IMR-90 (cell line): ENCODE measurements at regions not wholly inside any gene's neighbourhood (a gene's known extent, or its start where the extent isn't known, plus 50 kb on each side); places are given as distances from the start of the nearest gene placed in this dataset.
A peak's percentile ranks its signal among the peaks of the same experiment; 100 is the strongest.

Source experiments
- ATAC-seq: fragments of 200-7000 bp; cut with Tn5 transposase; 2 replicates; pipeline ENCODE4 v1.9.1; 2020; ENCODE audit warnings: low read depth, mild to moderate bottlenecking, moderate library complexity
- BruUV-seq: library from RNA; stranded (reverse); fragments of 400-500 nt; replicated peaks from 2 replicates; lab custom pipeline; 2021; lab: Mats Ljungman, UMichigan
- CTCF ChIA-PET: fragments of 300-600 bp; formaldehyde crosslinking; extraction: SDS; loops from one replicate; lab custom pipeline; 2021; ENCODE audit warnings: antibody characterized with exemption; lab: Yijun Ruan, JAX
- POLR2A ChIA-PET: fragments of 300-600 bp; sonication (Branson Sonifier 250); formaldehyde crosslinking; loops from one replicate; lab custom pipeline; 2022; ENCODE audit warnings: antibody characterized with exemption; ENCODE audit not compliant: unreplicated experiment; lab: Charles Lee
- DNase-seq: peaks from one replicate; pipeline ENCODE4 v3.0.0; 2013
- H2AFZ ChIP-seq: replicated peaks from 2 replicates; pipeline ENCODE3; 2013; ENCODE audit warnings: low read length, mild to moderate bottlenecking; ENCODE audit not compliant: poor library complexity
- H2AK5ac ChIP-seq: 2 replicates; pipeline ENCODE4 v1.6.1; 2013; ENCODE audit warnings: low read depth, low read length, inconsistent platforms
- H2AK9ac ChIP-seq: replicated peaks from 2 replicates; pipeline ENCODE3; 2013; ENCODE audit warnings: mild to moderate bottlenecking, low read depth, low read length, moderate library complexity; ENCODE audit not compliant: poor library complexity
- H2BK120ac ChIP-seq: 2 replicates; pipeline ENCODE4 v1.6.1; 2013; ENCODE audit warnings: low read depth, low read length, inconsistent platforms
- H2BK15ac ChIP-seq: 3 replicates; pipeline ENCODE4 v1.6.1; 2013; ENCODE audit warnings: low read depth, low read length, inconsistent platforms
- H2BK20ac ChIP-seq: 2 replicates; pipeline ENCODE4 v1.6.1; 2013; ENCODE audit warnings: low read depth, mild to moderate bottlenecking, inconsistent platforms, low read length, moderate library complexity
- H2BK5ac ChIP-seq: 2 replicates; pipeline ENCODE4 v1.6.1; 2013; ENCODE audit warnings: mild to moderate bottlenecking, low read depth, low read length, inconsistent platforms; ENCODE audit not compliant: poor library complexity, severe bottlenecking
- H3K14ac ChIP-seq: replicated peaks from 2 replicates; pipeline ENCODE4 v1.6.1; 2013; ENCODE audit warnings: low read depth, low read length, inconsistent platforms
- H3K18ac ChIP-seq: 2 replicates; pipeline ENCODE4 v1.6.1; 2013; ENCODE audit warnings: low read depth, low read length, control low read depth
- H3K23ac ChIP-seq: 2 replicates; pipeline ENCODE4 v1.6.1; 2013; ENCODE audit warnings: low read depth, low read length, inconsistent platforms
- H3K27ac ChIP-seq: 2 replicates; pipeline ENCODE4 v1.5.1; 2013; ENCODE audit warnings: mild to moderate bottlenecking, control low read depth, low read length; ENCODE audit not compliant: insufficient read depth
- H3K27me3 ChIP-seq: 2 replicates; pipeline ENCODE4 v1.6.1; 2013; ENCODE audit warnings: low read length; ENCODE audit not compliant: control insufficient read depth, insufficient read depth
- H3K36me3 ChIP-seq: 2 replicates; pipeline ENCODE4 v1.6.1; 2013; ENCODE audit warnings: low read length, mixed read lengths; ENCODE audit not compliant: control insufficient read depth, insufficient read depth
- H3K4ac ChIP-seq: 2 replicates; pipeline ENCODE4 v1.6.1; 2013; ENCODE audit warnings: low read depth, low read length, inconsistent platforms
- H3K4me1 ChIP-seq: 2 replicates; pipeline ENCODE4 v1.6.1; 2013; ENCODE audit warnings: low read length, mixed read lengths; ENCODE audit not compliant: control insufficient read depth, insufficient read depth
- H3K4me2 ChIP-seq: 2 replicates; pipeline ENCODE4 v1.6.1; 2013; ENCODE audit warnings: low read depth, mild to moderate bottlenecking, control low read depth, low read length, moderate library complexity
- H3K4me3 ChIP-seq: 2 replicates; pipeline ENCODE4 v1.5.1; 2013; ENCODE audit warnings: low read depth, mild to moderate bottlenecking, control low read depth, low read length, moderate library complexity; ENCODE audit not compliant: insufficient read depth
- H3K56ac ChIP-seq: 2 replicates; pipeline ENCODE4 v1.6.1; 2013; ENCODE audit warnings: low read length, inconsistent platforms; ENCODE audit not compliant: insufficient read depth; ENCODE audit errors: extremely low read depth
- H3K79me1 ChIP-seq, 2 experiments: 2 replicates each; pipeline ENCODE4 v1.6.1; 2013; ENCODE audit warnings: low read length in 2 of 2, inconsistent platforms in 1 of 2, low read depth in 1 of 2
- H3K9ac ChIP-seq: 2 replicates; pipeline ENCODE4 v1.6.1; 2013; ENCODE audit warnings: low read depth, low read length, control low read depth
- H3K9me1 ChIP-seq: 2 replicates; pipeline ENCODE4 v1.6.1; 2013; ENCODE audit warnings: low read length, inconsistent platforms; ENCODE audit not compliant: insufficient read depth
- H3K9me3 ChIP-seq: 2 replicates; pipeline ENCODE4 v1.6.1; 2013; ENCODE audit warnings: low read length; ENCODE audit not compliant: control insufficient read depth, insufficient read depth
- H4K20me1 ChIP-seq: 2 replicates; pipeline ENCODE4 v1.6.1; 2013; ENCODE audit warnings: low read length, inconsistent platforms; ENCODE audit not compliant: insufficient read depth
- H4K5ac ChIP-seq: 2 replicates; pipeline ENCODE4 v1.6.1; 2013; ENCODE audit warnings: mild to moderate bottlenecking, low read depth, low read length, control low read depth
- H4K8ac ChIP-seq, 2 experiments: 2 replicates each; pipeline ENCODE4 v1.6.1; 2013; ENCODE audit warnings: low read depth in 2 of 2, low read length in 2 of 2, control low read depth in 1 of 2, inconsistent platforms in 1 of 2
- H4K91ac ChIP-seq: 2 replicates; pipeline ENCODE4 v1.6.1; 2013; ENCODE audit warnings: low read depth, low read length, inconsistent platforms; ENCODE audit not compliant: insufficient read depth
- BHLHE40 ChIP-seq: fragments of 150-350 bp; IDR thresholded peaks from 2 replicates; pipeline ENCODE4 v1.6.1; 2016; ENCODE audit warnings: mild to moderate bottlenecking, low read depth, low read length
- CEBPB ChIP-seq: IDR thresholded peaks from 2 replicates; pipeline ENCODE4 v1.6.1; 2012; ENCODE audit warnings: low read depth, low read length, improper control_type of control experiment
- CHD1 ChIP-seq: IDR thresholded peaks from 2 replicates; pipeline ENCODE4 v1.6.1; 2012; ENCODE audit warnings: low read depth, low read length, improper control_type of control experiment
- ELK1 ChIP-seq: fragments of 150-350 bp; IDR thresholded peaks from 2 replicates; pipeline ENCODE4 v1.6.1; 2016; ENCODE audit warnings: low read depth, mild to moderate bottlenecking, low read length, moderate library complexity, borderline replicate concordance
- FOS ChIP-seq: fragments of 150-350 bp; IDR thresholded peaks from 2 replicates; pipeline ENCODE4 v1.6.1; 2016; ENCODE audit warnings: low read depth, low read length
- MAFK ChIP-seq: IDR thresholded peaks from 2 replicates; pipeline ENCODE4 v1.6.1; 2012; ENCODE audit warnings: low read depth, low read length, improper control_type of control experiment
- MAZ ChIP-seq: IDR thresholded peaks from 2 replicates; pipeline ENCODE4 v1.6.1; 2012; ENCODE audit warnings: low read depth, mild to moderate bottlenecking, low read length, improper control_type of control experiment, moderate library complexity, borderline replicate concordance
- NFE2L2 ChIP-seq: fragments of 150-350 bp; IDR thresholded peaks from 2 replicates; pipeline ENCODE4 v1.6.1; 2016; ENCODE audit warnings: low read depth, mild to moderate bottlenecking, low read length
- POLR2A ChIP-seq: IDR thresholded peaks from 2 replicates; pipeline ENCODE4 v1.6.1; 2012; ENCODE audit warnings: mild to moderate bottlenecking, low read depth, low read length
- RAD21 ChIP-seq: IDR thresholded peaks from 2 replicates; pipeline ENCODE4 v1.6.1; 2012; ENCODE audit warnings: low read length, improper control_type of control experiment
- RCOR1 ChIP-seq: IDR thresholded peaks from 2 replicates; pipeline ENCODE4 v1.6.1; 2012; ENCODE audit warnings: mild to moderate bottlenecking, low read length, improper control_type of control experiment; ENCODE audit not compliant: insufficient replicate concordance
- RFX5 ChIP-seq: IDR thresholded peaks from 2 replicates; pipeline ENCODE4 v1.8.0; 2012; ENCODE audit warnings: low read depth, mild to moderate bottlenecking, low read length, moderate library complexity
- SMC3 ChIP-seq: fragments of 150-350 bp; IDR thresholded peaks from 2 replicates; pipeline ENCODE4 v1.6.1; 2016; ENCODE audit warnings: low read depth, mild to moderate bottlenecking, antibody characterized with exemption, low read length, moderate library complexity
- USF2 ChIP-seq: fragments of 150-350 bp; IDR thresholded peaks from 2 replicates; pipeline ENCODE4 v1.6.1; 2017; ENCODE audit warnings: mild to moderate bottlenecking, antibody characterized with exemption, low read length, low read depth
- dilution Hi-C: fragments of 300-500 bp; cut with HindIII; formaldehyde crosslinking; loops from one replicate; pipeline ENCODE4 v1.14.3; 2018; ENCODE audit warnings: low sequenced_read_pairs; ENCODE audit not compliant: unreplicated experiment
- in situ Hi-C: fragments of 300-500 bp; cut with MboI; formaldehyde crosslinking; loops from 3 replicates; pipeline ENCODE4 v1.14.3; 2019; ENCODE audit warnings: low sequenced_read_pairs, inconsistent platforms, mixed read lengths
- intact Hi-C: fragments of 100-400 bp; cut with micrococcal nuclease; formaldehyde crosslinking; loops from 2 replicates; pipeline ENCODE4 v1.10.0; 2022
- TF ChIP-seq, protein P1 (sequence below): conservative IDR thresholded peaks from 2 replicates; pipeline ENCODE4 v1.5.1; 2012; ENCODE audit warnings: mild to moderate bottlenecking, low read depth, low read length, improper control_type of control experiment

DNA sequence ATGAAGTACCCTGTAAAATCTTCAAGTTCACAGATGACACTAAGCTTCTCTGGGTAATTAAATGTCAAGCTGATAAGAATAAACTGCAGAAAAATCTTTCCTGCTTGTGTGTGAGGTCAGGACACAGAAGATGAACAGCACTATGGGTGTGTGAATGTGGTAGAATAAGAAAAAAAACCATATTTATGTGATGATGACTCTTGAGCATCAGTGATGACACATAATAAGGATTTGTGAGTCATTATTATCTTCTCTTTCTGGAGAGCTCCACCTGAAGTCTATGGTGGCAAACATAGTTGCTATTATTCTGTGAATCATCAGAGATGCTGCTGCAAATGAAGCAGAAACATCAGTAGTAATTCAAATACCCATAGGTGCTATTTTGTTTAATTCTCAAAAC, 422.4 kb downstream of the DIPK2A start:
- H3K36me3 ChIP-seq = no peaks in the 10 kb centered on the region
- no peak overlapping the region for H2AK9ac ChIP-seq
- H4K8ac ChIP-seq = no peak overlapping the region
- no peak for ATAC-seq
- H3K18ac ChIP-seq = no peak overlapping the region
- POLR2A ChIA-PET = no interaction called here
- CTCF ChIA-PET = no interaction called here
- no peaks in the 10 kb centered on the region for H3K4me1 ChIP-seq
- no peak overlapping the region for H3K23ac ChIP-seq
- no peaks in the 10 kb centered on the region for H3K9me1 ChIP-seq
- no peaks in the 10 kb centered on the region for H4K20me1 ChIP-seq
- H3K4ac ChIP-seq = no peak overlapping the region
- TF ChIP-seq MAFK (no peak), MAZ (no peak), USF2 (no peak), FOS (no peak), POLR2A (no peak), NFE2L2 (no peak), ELK1 (no peak), RFX5 (no peak), RCOR1 (no peak), SMC3 (no peak), BHLHE40 (no peak), RAD21 (no peak), CHD1 (no peak), CEBPB (no peak)
- TF ChIP-seq, protein P1, sequence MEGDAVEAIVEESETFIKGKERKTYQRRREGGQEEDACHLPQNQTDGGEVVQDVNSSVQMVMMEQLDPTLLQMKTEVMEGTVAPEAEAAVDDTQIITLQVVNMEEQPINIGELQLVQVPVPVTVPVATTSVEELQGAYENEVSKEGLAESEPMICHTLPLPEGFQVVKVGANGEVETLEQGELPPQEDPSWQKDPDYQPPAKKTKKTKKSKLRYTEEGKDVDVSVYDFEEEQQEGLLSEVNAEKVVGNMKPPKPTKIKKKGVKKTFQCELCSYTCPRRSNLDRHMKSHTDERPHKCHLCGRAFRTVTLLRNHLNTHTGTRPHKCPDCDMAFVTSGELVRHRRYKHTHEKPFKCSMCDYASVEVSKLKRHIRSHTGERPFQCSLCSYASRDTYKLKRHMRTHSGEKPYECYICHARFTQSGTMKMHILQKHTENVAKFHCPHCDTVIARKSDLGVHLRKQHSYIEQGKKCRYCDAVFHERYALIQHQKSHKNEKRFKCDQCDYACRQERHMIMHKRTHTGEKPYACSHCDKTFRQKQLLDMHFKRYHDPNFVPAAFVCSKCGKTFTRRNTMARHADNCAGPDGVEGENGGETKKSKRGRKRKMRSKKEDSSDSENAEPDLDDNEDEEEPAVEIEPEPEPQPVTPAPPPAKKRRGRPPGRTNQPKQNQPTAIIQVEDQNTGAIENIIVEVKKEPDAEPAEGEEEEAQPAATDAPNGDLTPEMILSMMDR = no peak
- no peak overlapping the region for H2BK5ac ChIP-seq
- no peak overlapping the region for H2BK120ac ChIP-seq
- no peak overlapping the region for H3K4me2 ChIP-seq
- H2AFZ ChIP-seq = no peak overlapping the region
- no peak overlapping the region for H3K9ac ChIP-seq
- no peak overlapping the region for H3K4me3 ChIP-seq
- no peaks in the 10 kb centered on the region for H3K79me1 ChIP-seq
- H3K9me3 ChIP-seq = no peaks in the 10 kb centered on the region
- no peak overlapping the region for H3K14ac ChIP-seq
- H2BK20ac ChIP-seq = no peak overlapping the region
- H4K91ac ChIP-seq = no peak overlapping the region
- no peak overlapping the region for H3K27ac ChIP-seq
- dilution Hi-C loops = no loop called here
- in situ Hi-C loops = no loop called here
- BruUV-seq = no TSS peak
- H3K27me3 ChIP-seq = no peaks in the 10 kb centered on the region
- intact Hi-C loops = no loop called here
- no peak overlapping the region for H4K5ac ChIP-seq
- no peak overlapping the region for H3K56ac ChIP-seq
- DNase-seq = peak; percentile 4
- H2BK15ac ChIP-seq = no peak overlapping the region
- no peak overlapping the region for H2AK5ac ChIP-seq
